Ishikawa (cell line): ENCODE measurements at regions not wholly inside any gene's neighbourhood (a gene's known extent, or its start where the extent isn't known, plus 50 kb on each side); places are given as distances from the start of the nearest gene placed in this dataset.

Experiments used
- CEBPB ChIP-seq: IDR thresholded peaks from 2 replicates; pipeline ENCODE4 v1.6.1; 2012
- CREB1 ChIP-seq: IDR thresholded peaks from 2 replicates; pipeline ENCODE4 v1.6.1; 2012; ENCODE audit warnings: low read depth
- EGR1 ChIP-seq: IDR thresholded peaks from 2 replicates; pipeline ENCODE4 v1.6.1; 2012
- EP300 ChIP-seq: IDR thresholded peaks from 2 replicates; pipeline ENCODE4 v1.6.1; 2012; ENCODE audit warnings: borderline replicate concordance
- FOXM1 ChIP-seq: IDR thresholded peaks from 2 replicates; pipeline ENCODE4 v1.6.1; 2012; ENCODE audit warnings: low read depth, borderline replicate concordance
- NFIC ChIP-seq: IDR thresholded peaks from 2 replicates; pipeline ENCODE4 v1.6.1; 2012
- RAD21 ChIP-seq: IDR thresholded peaks from 2 replicates; pipeline ENCODE4 v1.6.1; 2012; ENCODE audit warnings: low read depth
- TAF1 ChIP-seq: IDR thresholded peaks from 2 replicates; pipeline ENCODE4 v1.6.1; 2012; ENCODE audit warnings: low read depth, mild to moderate bottlenecking
- TCF12 ChIP-seq: IDR thresholded peaks from 2 replicates; pipeline ENCODE4 v1.6.1; 2012; ENCODE audit warnings: low read depth
- TEAD4 ChIP-seq: IDR thresholded peaks from 2 replicates; pipeline ENCODE4 v1.6.1; 2012
- YY1 ChIP-seq: IDR thresholded peaks from 2 replicates; pipeline ENCODE4 v1.6.1; 2012; ENCODE audit warnings: low read depth
- ZBTB7A ChIP-seq: IDR thresholded peaks from 2 replicates; pipeline ENCODE4 v1.6.1; 2012; ENCODE audit warnings: low read depth
- TF ChIP-seq, protein P1 (sequence below): IDR thresholded peaks from 2 replicates; pipeline ENCODE4 v1.6.1; 2012; ENCODE audit warnings: low read depth, mild to moderate bottlenecking
- TF ChIP-seq, protein P2 (sequence below): IDR thresholded peaks from 2 replicates; pipeline ENCODE4 v1.6.1; 2012
- TF ChIP-seq, protein P3 (sequence below): IDR thresholded peaks from 2 replicates; pipeline ENCODE4 v1.6.1; 2012

DNA sequence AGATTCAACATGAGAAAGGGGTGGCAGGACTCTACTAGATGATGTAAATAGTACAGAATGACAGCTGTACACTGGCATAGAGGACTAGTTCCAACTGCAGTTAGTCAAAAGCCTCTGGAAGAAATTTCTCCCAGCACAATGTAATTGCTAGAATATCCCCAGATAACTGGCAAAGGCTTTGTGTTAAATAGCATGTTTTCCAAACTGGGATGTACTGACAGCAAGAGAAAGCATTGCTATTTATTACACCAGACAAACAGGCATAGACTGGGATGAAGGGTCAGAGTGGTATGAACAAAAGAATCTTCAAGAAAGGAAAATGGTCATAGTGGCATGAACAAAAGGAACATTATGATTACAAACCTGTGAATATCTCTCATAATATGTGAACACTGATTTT lies 115.9 kb upstream of the CXADR start:
- TF ChIP-seq YY1 (no peak), ZBTB7A (no peak), TAF1 (no peak), EP300 (no peak), TCF12 (no peak), FOXM1 (no peak), EGR1 (no peak), TEAD4 (no peak), CEBPB (no peak), RAD21 (no peak), NFIC (no peak), CREB1 (no peak)
- TF ChIP-seq, protein P1, sequence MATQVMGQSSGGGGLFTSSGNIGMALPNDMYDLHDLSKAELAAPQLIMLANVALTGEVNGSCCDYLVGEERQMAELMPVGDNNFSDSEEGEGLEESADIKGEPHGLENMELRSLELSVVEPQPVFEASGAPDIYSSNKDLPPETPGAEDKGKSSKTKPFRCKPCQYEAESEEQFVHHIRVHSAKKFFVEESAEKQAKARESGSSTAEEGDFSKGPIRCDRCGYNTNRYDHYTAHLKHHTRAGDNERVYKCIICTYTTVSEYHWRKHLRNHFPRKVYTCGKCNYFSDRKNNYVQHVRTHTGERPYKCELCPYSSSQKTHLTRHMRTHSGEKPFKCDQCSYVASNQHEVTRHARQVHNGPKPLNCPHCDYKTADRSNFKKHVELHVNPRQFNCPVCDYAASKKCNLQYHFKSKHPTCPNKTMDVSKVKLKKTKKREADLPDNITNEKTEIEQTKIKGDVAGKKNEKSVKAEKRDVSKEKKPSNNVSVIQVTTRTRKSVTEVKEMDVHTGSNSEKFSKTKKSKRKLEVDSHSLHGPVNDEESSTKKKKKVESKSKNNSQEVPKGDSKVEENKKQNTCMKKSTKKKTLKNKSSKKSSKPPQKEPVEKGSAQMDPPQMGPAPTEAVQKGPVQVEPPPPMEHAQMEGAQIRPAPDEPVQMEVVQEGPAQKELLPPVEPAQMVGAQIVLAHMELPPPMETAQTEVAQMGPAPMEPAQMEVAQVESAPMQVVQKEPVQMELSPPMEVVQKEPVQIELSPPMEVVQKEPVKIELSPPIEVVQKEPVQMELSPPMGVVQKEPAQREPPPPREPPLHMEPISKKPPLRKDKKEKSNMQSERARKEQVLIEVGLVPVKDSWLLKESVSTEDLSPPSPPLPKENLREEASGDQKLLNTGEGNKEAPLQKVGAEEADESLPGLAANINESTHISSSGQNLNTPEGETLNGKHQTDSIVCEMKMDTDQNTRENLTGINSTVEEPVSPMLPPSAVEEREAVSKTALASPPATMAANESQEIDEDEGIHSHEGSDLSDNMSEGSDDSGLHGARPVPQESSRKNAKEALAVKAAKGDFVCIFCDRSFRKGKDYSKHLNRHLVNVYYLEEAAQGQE, result no peak
- TF ChIP-seq, protein P2, sequence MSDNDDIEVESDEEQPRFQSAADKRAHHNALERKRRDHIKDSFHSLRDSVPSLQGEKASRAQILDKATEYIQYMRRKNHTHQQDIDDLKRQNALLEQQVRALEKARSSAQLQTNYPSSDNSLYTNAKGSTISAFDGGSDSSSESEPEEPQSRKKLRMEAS, result no peak
- TF ChIP-seq, protein P3, sequence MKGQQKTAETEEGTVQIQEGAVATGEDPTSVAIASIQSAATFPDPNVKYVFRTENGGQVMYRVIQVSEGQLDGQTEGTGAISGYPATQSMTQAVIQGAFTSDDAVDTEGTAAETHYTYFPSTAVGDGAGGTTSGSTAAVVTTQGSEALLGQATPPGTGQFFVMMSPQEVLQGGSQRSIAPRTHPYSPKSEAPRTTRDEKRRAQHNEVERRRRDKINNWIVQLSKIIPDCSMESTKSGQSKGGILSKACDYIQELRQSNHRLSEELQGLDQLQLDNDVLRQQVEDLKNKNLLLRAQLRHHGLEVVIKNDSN, result no peak

DNA sequence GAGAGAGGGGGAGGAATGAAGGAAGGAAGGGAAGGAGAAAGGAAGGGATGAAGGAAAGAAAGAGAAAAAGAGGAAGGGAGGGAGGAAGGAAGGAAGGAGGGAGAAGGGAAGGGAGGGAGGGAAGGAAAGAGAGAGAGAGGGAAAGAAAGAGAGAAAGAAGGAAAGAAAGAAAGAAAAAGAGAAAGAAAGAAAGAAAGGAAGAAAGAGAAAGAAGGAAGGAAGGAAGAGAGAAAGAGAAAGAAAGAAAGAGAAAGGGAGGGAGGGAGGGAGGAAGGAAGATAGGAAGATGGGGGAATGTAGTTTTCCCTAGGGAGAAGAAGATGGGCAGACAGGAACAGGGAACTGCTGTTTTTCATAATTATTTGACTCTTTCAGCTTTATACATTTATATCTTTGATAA lies 115.1 kb upstream of the CXADR start:
- no peak for TF ChIP-seq TEAD4

DNA sequence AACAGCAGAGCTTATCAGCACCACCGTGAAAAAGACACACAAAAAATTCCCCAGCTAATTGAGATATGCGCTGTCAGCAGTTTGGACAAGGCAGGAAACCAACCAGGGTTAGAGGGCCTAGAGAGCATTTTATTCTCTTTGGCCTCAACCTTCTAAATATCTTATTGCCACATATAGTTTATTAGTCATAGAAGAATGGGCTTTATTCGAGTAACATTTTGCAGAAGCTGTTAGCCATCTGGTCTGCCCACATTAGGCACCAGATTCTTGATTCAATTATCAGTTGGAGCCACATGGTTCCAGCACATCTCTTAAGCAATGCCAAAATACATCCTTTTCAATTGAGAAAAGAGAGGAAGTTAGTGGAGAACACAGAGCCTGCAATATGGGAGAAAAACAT lies 109.9 kb upstream of the CXADR start:
- TF ChIP-seq FOXM1, result no peak
- no peak for TF ChIP-seq CREB1
- no peak for TF ChIP-seq TCF12
- TF ChIP-seq, protein P1, result no peak
- no peak for TF ChIP-seq CEBPB
- no peak for TF ChIP-seq RAD21
- TF ChIP-seq TEAD4, result no peak
- no peak for TF ChIP-seq EGR1
- no peak for TF ChIP-seq TAF1
- TF ChIP-seq, protein P3, result no peak
- TF ChIP-seq ZBTB7A, result no peak

DNA sequence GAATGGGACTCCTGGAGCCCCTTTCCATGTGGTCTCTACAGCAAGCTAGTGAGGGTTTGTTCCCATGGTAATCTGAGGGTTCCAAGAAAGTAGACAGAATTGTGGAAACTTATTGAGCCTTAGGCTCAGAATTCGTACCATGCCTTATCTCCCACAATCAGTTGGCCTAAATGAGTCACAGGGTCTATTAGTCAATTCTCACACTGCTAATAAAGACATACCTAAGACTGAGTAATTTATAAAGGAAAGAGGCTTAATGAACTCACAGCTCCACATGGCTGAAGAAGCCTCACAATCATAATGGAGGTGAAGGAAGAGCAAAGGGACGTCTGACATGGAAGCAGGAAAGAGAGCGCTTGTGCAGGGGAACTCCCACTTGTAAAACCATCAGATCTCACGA lies 106.6 kb upstream of the CXADR start:
- no peak for TF ChIP-seq YY1

DNA sequence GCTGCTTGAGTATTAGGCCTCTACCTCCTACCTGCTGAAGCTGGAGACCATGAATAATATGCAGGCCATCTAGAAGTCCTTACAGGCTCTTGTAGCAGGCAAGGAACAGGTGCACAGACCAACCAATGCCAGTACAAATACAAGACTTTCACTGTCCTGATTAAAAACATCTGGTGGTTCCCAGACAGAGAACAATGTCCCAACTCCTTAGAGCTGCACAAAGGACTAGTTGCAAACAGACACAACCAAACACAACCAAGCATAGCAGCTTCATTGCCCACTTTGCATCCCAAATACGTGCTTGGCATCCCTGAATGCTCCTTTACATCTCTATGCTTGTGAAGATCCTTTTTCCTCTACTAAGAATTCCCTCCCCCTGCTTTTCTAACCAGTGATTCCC lies 98.1 kb upstream of the CXADR start:
- TF ChIP-seq, protein P3, result no peak
- no peak for TF ChIP-seq RAD21
- TF ChIP-seq CEBPB, result no peak
- no peak for TF ChIP-seq TAF1
- TF ChIP-seq TCF12, result no peak

DNA sequence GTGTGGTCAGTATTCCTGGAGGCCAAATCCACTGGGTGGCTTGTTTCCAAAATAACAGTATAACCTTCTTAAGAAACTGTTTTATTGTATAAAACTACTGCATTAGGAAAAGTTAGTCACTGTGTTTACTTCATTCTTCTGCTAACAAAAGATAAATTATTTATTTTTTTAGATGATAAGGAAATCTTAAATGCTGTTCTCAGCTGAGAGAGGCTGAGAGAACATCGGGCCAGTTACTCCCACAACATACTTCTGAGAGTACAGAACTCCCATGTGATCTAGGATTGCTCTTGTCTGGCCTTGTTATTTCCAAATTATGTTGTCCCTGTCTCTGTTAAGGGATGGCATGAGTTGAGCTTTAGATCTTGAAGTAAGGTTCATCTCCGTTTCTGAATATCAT lies 96.7 kb upstream of the CXADR start:
- TF ChIP-seq RAD21 (no peak), NFIC (no peak), CEBPB (no peak), CREB1 (no peak), YY1 (no peak), TCF12 (no peak), TAF1 (no peak), TEAD4 (no peak), EP300 (no peak), EGR1 (no peak), ZBTB7A (no peak), FOXM1 (no peak)
- TF ChIP-seq, protein P1, result no peak
- TF ChIP-seq, protein P2, result no peak
- TF ChIP-seq, protein P3, result no peak
